ENCODE measurements at regions not wholly inside any gene's neighbourhood (a gene's known extent, or its start where the extent isn't known, plus 50 kb on each side); places are given as distances from the start of the nearest gene placed in this dataset.

DNA sequence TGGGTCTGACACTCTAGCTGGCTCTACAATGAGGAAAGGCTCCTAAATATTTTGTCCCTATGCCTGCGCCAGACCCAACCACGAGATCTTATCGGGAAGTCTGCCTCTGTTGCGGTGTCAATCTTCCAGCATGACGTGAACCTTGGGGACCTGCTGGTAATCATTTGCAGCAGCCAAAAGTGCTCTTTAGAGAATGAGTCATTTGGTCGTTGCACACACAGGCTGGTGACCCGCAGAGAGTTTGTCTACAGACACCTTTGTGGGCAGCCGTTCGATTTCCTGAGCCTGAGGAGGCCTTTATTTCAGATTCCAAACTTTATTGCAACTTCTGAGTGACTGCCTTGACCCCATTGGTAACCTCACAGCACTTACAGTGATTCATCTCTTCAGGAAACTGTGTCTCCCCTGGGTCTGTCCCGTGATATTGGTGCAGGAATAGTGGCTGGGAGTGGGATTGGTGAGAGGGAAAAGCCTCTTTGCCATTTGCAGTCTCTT lies 326.1 kb downstream of the NSG2 start:
- POLR2A ChIA-PET = no interaction called here
- H3K36me3 Mint-ChIP-seq (ENCODE audit: low read depth) = no peaks in the 10 kb centered on the region
- DNase-seq = no peak
- intact Hi-C loops (cut with micrococcal nuclease) = no loop called here
- no peaks in the 10 kb centered on the region for H3K4me1 Mint-ChIP-seq (ENCODE audit: low read depth)
- peaks cover 2% of the 10 kb centered on the region for H3K27me3 Mint-ChIP-seq
- no peak for ATAC-seq
- H3K27ac Mint-ChIP-seq = no peak overlapping the region
- CTCF ChIA-PET = no interaction called here
- TF ChIP-seq CTCF (IDR thresholded peaks at IDR 0.05) = no peak
- no peak overlapping the region for H3K4me3 Mint-ChIP-seq
- no peaks in the 10 kb centered on the region for H3K9me3 Mint-ChIP-seq

GRCh38 chr5:174374206-174374605 lies 328.7 kb downstream of the NSG2 start:
- DNase-seq (no peak), ATAC-seq (no peak)
- no peaks in the 10 kb centered on the region for H3K9me3 Mint-ChIP-seq
- POLR2A ChIA-PET = no interaction called here
- TF ChIP-seq CTCF (IDR thresholded peaks at IDR 0.05) = no peak
- no peaks in the 10 kb centered on the region for H3K4me1 Mint-ChIP-seq (ENCODE audit: low read depth)
- intact Hi-C loops (cut with micrococcal nuclease) = no loop called here
- H3K36me3 Mint-ChIP-seq (ENCODE audit: low read depth) = no peaks in the 10 kb centered on the region
- H3K27me3 Mint-ChIP-seq = no peaks in the 10 kb centered on the region
- H3K4me3 Mint-ChIP-seq = no peak overlapping the region
- no peak overlapping the region for H3K27ac Mint-ChIP-seq
- CTCF ChIA-PET = interaction anchor here (1.6 kb wide), 1 partner anchor 34 kb away, joined by 3 read pairs; no protein-coding TSS in a partner anchor

DNA sequence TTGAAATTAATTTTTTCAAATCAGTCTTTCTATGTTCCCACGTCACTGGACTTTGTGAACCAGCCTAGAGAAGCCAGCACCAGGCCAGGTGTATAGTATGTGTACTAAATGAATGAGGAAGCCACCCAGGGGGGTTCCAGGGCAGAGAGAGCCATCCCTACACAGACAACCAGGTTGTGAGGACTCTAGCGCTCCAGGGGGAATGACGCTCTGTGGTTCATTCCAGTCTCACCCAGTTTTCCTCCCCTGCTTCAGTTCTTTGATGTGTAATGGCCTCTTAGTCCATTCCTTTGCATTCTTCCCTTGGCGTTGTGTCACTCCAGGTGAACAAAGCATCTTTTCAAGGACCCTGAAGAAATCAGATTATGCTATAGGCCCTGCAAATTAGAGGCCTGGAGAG lies 330.6 kb downstream of the NSG2 start:
- ChIA-PET CTCF (interaction anchor here (1.6 kb wide), 1 partner anchor 35 kb away, joined by 3 read pairs; no protein-coding TSS in a partner anchor), POLR2A (no interaction called here)
- no peaks in the 10 kb centered on the region for H3K36me3 Mint-ChIP-seq (ENCODE audit: low read depth)
- intact Hi-C loops (cut with micrococcal nuclease) = no loop called here
- peaks cover 2% of the 10 kb centered on the region for H3K27me3 Mint-ChIP-seq
- DNase-seq = no peak
- no peak overlapping the region for H3K4me3 Mint-ChIP-seq
- no peaks in the 10 kb centered on the region for H3K4me1 Mint-ChIP-seq (ENCODE audit: low read depth)
- ATAC-seq = no peak
- peaks cover under 1% of the 10 kb centered on the region for H3K9me3 Mint-ChIP-seq
- no peak overlapping the region for H3K27ac Mint-ChIP-seq
- TF ChIP-seq CTCF (IDR thresholded peaks at IDR 0.05) = no peak

- intact Hi-C loops (cut with micrococcal nuclease) = no loop called here
- Mint-ChIP-seq H3K9me3 (peaks cover 1% of the 10 kb centered on the region), H3K4me3 (no peak overlapping the region), H3K27me3 (peaks cover 3% of the 10 kb centered on the region), H3K36me3 (ENCODE audit: low read depth) (no peaks in the 10 kb centered on the region), H3K4me1 (ENCODE audit: low read depth) (no peaks in the 10 kb centered on the region), H3K27ac (no peak overlapping the region)
- ATAC-seq (no peak), DNase-seq (no peak)
- TF ChIP-seq CTCF (IDR thresholded peaks at IDR 0.05) = no peak
- ChIA-PET CTCF (no interaction called here), POLR2A (no interaction called here)
Observed at GRCh38 chr5:174376726-174377373, 331.3 kb downstream of the NSG2 start.

DNA sequence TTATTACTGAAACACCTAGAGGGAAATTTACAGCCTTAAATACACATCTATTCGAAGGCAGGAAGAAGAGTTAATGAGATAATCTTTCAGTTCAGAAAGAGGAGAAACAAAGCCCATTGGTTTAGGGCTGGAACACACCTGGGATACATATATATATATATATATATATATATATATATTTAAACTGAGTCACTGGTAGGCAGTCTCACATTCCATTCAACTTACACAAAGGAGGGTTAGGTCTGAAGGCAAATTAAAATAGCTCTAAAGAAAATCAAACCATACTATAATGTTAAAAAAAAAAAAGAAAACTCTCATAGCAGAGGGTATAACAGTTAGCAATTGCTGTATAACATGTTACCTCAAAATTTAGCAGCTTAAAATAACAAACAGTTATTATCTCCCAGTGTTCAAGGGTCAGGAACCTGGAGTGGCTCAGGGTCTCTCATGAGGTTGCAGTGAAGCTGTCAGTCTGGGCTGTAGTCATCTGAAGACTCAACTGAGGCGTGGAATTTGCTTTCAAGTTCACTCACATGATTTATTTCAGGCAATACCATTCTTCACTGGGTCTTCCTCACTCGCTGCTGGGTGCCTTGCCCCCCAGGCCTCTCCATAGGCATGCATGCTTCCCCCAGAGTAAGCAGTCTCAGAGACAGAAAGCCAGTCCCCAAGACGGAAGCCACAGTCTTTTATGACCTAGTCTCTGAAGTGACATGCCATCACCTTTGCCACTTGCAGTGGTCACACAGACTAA lies 332.8 kb downstream of the NSG2 start:
- Mint-ChIP-seq H3K9me3 (peaks cover 1% of the 10 kb centered on the region), H3K27me3 (peaks cover 3% of the 10 kb centered on the region), H3K4me3 (no peak overlapping the region), H3K4me1 (ENCODE audit: low read depth) (no peaks in the 10 kb centered on the region), H3K36me3 (ENCODE audit: low read depth) (no peaks in the 10 kb centered on the region), H3K27ac (no peak overlapping the region)
- CTCF ChIA-PET = no interaction called here
- POLR2A ChIA-PET = no interaction called here
- intact Hi-C loops (cut with micrococcal nuclease) = no loop called here
- no peak for TF ChIP-seq CTCF (IDR thresholded peaks at IDR 0.05)
- ATAC-seq (no peak), DNase-seq (no peak)

Data from activated CD8-positive, alpha-beta T cell treated with anti-CD3 and anti-CD28 coated beads for 36 hours (primary cell).